A549 (cell line): ENCODE measurements at regions not wholly inside any gene's neighbourhood (a gene's known extent, or its start where the extent isn't known, plus 50 kb on each side); places are given as distances from the start of the nearest gene placed in this dataset.

ENCODE experiments used
- CEBPB ChIP-seq, 2 experiments: fragments of >200 bp in 1 of 2; sonication (Bioruptor Twin) in 1 of 2; formaldehyde crosslinking in 1 of 2; IDR thresholded peaks; 2 replicates each; pipeline ENCODE4 v1.6.1; 2012 to 2016
- EHF ChIP-seq: fragments of 250-450 bp; sonication (Bioruptor Pico); IDR thresholded peaks from 2 replicates; pipeline ENCODE4 v1.5.0; 2020; ENCODE audit warnings: mild to moderate bottlenecking
- GATA3 ChIP-seq: IDR thresholded peaks from 2 replicates; pipeline ENCODE4 v1.6.1; 2012; ENCODE audit warnings: borderline replicate concordance
- HDAC2 ChIP-seq: fragments of 200-600 bp; sonication (generic); IDR thresholded peaks from 2 replicates; pipeline ENCODE4 v1.6.1; 2016
- HEYL ChIP-seq: fragments of 250-450 bp; sonication (Bioruptor Pico); IDR thresholded peaks from 2 replicates; pipeline ENCODE4 v1.8.0; 2021; ENCODE audit warnings: mild to moderate bottlenecking, moderate library complexity
- JUN ChIP-seq, 2 experiments: fragments of >200 bp; sonication (Bioruptor Twin); formaldehyde crosslinking; IDR thresholded peaks; 2 replicates in 1 of 2; 3 replicates in 1 of 2; pipeline ENCODE4 v1.6.1; 2016 to 2017
- MYC ChIP-seq: IDR thresholded peaks from 2 replicates; pipeline ENCODE4 v1.6.1; 2012; ENCODE audit warnings: mild to moderate bottlenecking, inconsistent platforms, low read length, improper control_type of control experiment, borderline replicate concordance
- RAD21 ChIP-seq, 2 experiments: fragments of >200 bp in 1 of 2; sonication (Bioruptor Twin) in 1 of 2; formaldehyde crosslinking in 1 of 2; IDR thresholded peaks in 1 of 2; conservative IDR thresholded peaks in 1 of 2; 2 replicates in 1 of 2; 3 replicates in 1 of 2; pipeline ENCODE4 v1.6.1; 2012 to 2018; ENCODE audit warnings: inconsistent platforms in 1 of 2
- RARB ChIP-seq: fragments of 250-450 bp; sonication (Bioruptor Pico); IDR thresholded peaks from 2 replicates; pipeline ENCODE4 v1.8.0; 2021; ENCODE audit warnings: mild to moderate bottlenecking, moderate library complexity
- SREBF2 ChIP-seq: fragments of 450-650 bp; IDR thresholded peaks from 2 replicates; pipeline ENCODE4 v1.6.1; 2014; ENCODE audit warnings: mild to moderate bottlenecking, moderate library complexity
- TF ChIP-seq, protein P1 (sequence below): fragments of >200 bp; sonication (Bioruptor Twin); formaldehyde crosslinking; IDR thresholded peaks from 3 replicates; pipeline ENCODE4 v1.5.1; 2016
- TF ChIP-seq, protein P2 (sequence below): fragments of 450-650 bp; IDR thresholded peaks from 2 replicates; pipeline ENCODE4 v1.6.1; 2014; ENCODE audit warnings: antibody characterized with exemption
- TF ChIP-seq, protein P3 (sequence below): fragments of 200-600 bp; sonication (generic); IDR thresholded peaks from 2 replicates; pipeline ENCODE4 v1.6.1; 2016; ENCODE audit warnings: antibody characterized with exemption, mild to moderate bottlenecking, moderate library complexity

DNA sequence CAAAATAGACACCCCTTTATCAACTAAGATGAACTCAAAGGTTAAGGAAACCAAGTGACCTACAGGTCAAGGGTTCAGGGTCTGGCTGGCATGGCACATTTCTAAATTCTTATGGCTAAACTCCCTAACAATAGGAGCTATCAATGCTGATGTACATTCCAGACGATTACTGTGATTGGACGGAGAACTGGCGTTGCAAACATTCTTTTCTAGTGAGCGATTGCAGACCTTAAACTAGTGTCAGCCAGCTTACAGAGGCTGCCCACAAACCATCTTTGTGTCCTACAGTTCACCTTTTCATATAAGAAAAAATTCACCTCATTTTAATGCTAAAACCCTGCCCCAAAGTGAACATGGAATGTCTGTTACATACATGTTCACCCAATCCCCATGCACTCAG lies 382.9 kb downstream of the MAT2B start:
- TF ChIP-seq HDAC2 (no peak), CEBPB (IDR thresholded peaks at IDR 0.05) (no peak), JUN (IDR thresholded peaks at IDR 0.05) (no peak), SREBF2 (no peak), RAD21 (conservative IDR thresholded peaks at IDR 0.05 in 1 of 2, IDR thresholded peaks at IDR 0.05 in 1 of 2) (no peak), HEYL (no peak), MYC (no peak), RARB (CRISPR knock-in tag) (no peak), GATA3 (no peak), EHF (CRISPR knock-in tag) (no peak)
- TF ChIP-seq, protein P1, sequence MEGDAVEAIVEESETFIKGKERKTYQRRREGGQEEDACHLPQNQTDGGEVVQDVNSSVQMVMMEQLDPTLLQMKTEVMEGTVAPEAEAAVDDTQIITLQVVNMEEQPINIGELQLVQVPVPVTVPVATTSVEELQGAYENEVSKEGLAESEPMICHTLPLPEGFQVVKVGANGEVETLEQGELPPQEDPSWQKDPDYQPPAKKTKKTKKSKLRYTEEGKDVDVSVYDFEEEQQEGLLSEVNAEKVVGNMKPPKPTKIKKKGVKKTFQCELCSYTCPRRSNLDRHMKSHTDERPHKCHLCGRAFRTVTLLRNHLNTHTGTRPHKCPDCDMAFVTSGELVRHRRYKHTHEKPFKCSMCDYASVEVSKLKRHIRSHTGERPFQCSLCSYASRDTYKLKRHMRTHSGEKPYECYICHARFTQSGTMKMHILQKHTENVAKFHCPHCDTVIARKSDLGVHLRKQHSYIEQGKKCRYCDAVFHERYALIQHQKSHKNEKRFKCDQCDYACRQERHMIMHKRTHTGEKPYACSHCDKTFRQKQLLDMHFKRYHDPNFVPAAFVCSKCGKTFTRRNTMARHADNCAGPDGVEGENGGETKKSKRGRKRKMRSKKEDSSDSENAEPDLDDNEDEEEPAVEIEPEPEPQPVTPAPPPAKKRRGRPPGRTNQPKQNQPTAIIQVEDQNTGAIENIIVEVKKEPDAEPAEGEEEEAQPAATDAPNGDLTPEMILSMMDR: no peak
- TF ChIP-seq, protein P2, sequence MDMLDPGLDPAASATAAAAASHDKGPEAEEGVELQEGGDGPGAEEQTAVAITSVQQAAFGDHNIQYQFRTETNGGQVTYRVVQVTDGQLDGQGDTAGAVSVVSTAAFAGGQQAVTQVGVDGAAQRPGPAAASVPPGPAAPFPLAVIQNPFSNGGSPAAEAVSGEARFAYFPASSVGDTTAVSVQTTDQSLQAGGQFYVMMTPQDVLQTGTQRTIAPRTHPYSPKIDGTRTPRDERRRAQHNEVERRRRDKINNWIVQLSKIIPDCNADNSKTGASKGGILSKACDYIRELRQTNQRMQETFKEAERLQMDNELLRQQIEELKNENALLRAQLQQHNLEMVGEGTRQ: no peak
- TF ChIP-seq, protein P3, sequence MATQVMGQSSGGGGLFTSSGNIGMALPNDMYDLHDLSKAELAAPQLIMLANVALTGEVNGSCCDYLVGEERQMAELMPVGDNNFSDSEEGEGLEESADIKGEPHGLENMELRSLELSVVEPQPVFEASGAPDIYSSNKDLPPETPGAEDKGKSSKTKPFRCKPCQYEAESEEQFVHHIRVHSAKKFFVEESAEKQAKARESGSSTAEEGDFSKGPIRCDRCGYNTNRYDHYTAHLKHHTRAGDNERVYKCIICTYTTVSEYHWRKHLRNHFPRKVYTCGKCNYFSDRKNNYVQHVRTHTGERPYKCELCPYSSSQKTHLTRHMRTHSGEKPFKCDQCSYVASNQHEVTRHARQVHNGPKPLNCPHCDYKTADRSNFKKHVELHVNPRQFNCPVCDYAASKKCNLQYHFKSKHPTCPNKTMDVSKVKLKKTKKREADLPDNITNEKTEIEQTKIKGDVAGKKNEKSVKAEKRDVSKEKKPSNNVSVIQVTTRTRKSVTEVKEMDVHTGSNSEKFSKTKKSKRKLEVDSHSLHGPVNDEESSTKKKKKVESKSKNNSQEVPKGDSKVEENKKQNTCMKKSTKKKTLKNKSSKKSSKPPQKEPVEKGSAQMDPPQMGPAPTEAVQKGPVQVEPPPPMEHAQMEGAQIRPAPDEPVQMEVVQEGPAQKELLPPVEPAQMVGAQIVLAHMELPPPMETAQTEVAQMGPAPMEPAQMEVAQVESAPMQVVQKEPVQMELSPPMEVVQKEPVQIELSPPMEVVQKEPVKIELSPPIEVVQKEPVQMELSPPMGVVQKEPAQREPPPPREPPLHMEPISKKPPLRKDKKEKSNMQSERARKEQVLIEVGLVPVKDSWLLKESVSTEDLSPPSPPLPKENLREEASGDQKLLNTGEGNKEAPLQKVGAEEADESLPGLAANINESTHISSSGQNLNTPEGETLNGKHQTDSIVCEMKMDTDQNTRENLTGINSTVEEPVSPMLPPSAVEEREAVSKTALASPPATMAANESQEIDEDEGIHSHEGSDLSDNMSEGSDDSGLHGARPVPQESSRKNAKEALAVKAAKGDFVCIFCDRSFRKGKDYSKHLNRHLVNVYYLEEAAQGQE: no peak
